DOHH2 (cell line): ENCODE measurements at regions not wholly inside any gene's neighbourhood (a gene's known extent, or its start where the extent isn't known, plus 50 kb on each side); places are given as distances from the start of the nearest gene placed in this dataset.

Experiments
- CTCF ChIP-seq: fragments of 200-600 bp; sonication (generic); IDR thresholded peaks from one replicate; pipeline ENCODE4 v1.5.1; 2014; ENCODE audit warnings: antibody characterized with exemption, mild to moderate bottlenecking, low read depth, low read length; ENCODE audit not compliant: poor library complexity, severe bottlenecking
- EZH2phosphoT487 ChIP-seq: fragments of 200-600 bp; sonication (generic); IDR thresholded peaks from 2 replicates; pipeline ENCODE4 v1.6.1; 2017; ENCODE audit warnings: borderline replicate concordance, mild to moderate bottlenecking, antibody characterized with exemption, low read length, moderate library complexity, mixed read lengths

GRCh38 chr9:78940121-78940855 lies 631.5 kb upstream of the TLE4 start:
- TF ChIP-seq EZH2phosphoT487 (no peak), CTCF (no peak)
